HK-2 (cell line): ENCODE measurements at regions not wholly inside any gene's neighbourhood (a gene's known extent, or its start where the extent isn't known, plus 50 kb on each side); places are given as distances from the start of the nearest gene placed in this dataset.

ENCODE experiments used
- DNase-seq: peaks from one replicate; pipeline ENCODE4 v3.0.0-alpha.2; 2018; ENCODE audit not compliant: unreplicated experiment

DNA sequence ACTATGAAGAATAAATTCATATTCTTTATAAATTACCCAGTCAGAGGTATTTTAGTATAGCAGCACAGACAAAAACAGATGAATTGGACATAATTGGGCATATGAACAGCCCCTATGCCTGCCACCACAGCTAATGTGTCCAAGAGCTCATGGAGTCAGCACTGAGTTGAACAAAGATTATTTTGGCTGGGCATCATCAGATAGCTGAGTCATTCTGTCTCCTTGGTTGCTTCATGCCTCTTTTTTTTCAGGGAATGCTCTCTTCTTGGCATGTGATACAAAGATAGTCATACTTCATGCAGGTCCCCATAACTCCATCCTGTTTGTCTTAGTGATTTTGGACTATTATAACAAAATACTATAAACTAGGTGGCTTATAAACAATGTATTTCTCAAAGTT, 275.6 kb downstream of the TENT5A start:
- no peak for DNase-seq

DNA sequence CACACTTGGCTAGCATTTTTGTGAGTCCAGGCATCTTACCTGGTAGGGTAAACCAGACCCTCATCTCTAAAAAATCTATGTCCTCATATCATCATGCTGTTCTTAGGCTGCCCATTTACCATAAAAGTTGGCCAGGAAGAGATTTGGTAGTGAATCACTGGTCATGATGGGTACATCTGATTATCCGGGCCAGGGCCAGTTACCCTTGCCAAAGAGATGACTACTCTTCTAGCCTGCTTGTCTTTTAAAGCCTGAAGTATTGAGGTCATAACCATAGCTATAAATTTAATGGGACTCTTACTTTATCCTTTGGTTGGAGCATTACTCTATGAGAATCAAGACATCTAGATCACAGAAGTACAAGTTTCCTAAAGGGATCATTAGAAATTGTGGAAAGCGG, 276.8 kb downstream of the TENT5A start:
- DNase-seq = no peak

DNA sequence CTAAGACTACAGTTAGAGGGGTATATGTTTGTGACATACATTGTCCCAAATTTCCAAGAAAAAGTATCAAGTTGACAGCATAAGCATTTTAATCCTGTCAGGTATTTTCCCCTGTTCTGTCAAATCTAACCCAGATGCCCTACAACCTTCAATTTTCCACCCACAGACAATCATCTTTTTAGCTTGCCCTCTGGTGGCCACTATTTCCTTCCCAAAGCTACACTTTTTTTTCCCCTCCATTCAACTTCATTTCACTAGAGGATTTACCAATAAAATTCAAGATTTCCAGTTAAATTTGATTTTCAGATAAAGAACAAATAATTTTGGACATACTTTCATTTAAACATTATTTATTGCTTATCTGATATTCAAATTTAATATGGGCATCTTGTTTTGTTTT, 286.6 kb downstream of the TENT5A start:
- no peak for DNase-seq

DNA sequence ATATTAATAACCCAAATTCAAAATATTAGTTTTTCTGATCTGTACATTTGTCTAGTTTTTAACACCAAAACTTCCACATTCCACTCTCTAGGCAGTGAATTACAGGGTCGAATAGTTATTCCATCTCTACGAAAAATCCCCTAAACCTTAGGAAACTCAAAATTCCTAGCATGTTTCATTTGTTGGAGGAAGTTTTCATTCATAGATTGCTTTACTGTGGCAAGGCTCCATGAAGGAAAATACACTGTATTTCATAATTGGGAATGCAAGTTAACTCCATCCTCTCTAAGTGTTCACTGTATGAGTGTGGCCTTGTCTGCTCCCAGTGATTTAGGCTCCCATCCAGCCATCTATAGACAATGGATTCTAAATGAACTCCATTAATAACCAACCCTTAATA, 296.1 kb downstream of the TENT5A start:
- no peak for DNase-seq

DNA sequence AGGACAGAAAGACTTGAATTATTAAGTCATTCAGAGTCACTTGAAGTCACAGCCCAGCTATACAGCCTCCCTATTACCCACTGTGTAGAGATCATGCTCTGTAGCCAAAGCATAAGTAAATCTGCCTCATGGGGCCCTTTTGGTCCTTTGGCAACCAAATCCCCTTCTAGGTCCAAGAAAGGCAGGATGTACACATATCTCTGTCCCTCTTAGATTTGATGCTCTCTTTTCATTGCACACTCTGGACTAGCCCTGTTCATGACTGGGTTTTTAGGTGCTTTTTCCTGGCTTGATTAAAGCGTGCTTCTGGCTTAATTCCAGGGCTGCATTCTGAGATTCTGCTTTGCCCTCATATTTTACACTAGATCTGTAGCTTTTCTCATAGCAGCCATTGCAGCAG, 296.8 kb downstream of the TENT5A start:
- DNase-seq = no peak

DNA sequence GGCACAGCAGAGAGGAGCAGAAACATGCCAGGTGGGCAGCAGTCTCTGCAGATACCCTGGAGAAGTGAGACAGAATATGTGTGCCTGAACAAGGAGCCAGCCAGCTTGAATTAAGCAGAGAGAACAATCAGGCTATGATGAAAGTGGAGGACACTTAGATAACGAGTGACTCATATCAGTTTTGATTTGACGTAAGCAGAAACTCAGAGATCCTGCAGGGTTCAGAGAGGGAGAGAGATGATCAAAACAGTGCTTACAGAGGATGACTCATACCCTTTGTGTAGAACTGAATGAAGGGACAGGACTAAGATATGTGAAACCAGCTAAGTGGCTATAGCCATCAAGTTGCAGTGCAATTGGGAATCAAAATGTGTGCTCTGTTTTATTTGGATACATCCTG, 300.7 kb downstream of the TENT5A start:
- no peak for DNase-seq

DNA sequence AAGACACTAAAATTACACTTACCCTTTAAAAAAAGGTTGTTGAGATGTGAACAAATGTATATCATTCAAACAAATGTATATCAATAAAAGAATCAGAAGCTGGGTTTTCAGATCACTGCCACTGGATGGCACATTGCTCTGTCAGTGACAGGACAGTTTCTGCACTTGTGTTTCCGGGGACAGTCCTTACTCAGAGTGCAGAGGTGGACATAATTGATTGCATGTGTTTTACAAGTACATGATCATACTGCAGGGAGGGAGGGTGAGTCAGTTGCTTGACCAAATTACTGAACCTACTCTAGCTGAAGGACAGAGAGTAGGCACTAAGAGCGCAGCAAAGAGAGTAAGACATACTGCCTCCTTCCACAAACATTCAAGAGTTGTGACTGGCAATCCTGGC, 302.3 kb downstream of the TENT5A start:
- DNase-seq = no peak

DNA sequence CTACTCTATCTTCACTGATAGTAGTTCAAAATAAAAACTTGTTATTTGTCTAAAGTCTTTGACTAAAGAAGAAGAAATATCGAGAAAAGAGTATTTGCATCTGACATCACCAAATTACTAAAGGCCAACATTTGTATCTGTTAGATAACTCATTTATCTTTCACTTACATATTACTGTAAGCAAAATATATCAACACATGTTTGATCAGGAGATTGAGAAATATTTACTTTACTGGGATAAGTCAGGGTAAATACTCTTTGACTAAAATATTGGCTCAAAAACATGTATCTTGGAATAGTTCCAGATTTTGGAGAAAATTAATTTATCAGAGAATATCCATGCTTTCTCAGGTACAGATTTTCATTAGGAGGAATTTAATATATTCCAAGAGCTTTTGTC, 306.0 kb downstream of the TENT5A start:
- no peak for DNase-seq

DNA sequence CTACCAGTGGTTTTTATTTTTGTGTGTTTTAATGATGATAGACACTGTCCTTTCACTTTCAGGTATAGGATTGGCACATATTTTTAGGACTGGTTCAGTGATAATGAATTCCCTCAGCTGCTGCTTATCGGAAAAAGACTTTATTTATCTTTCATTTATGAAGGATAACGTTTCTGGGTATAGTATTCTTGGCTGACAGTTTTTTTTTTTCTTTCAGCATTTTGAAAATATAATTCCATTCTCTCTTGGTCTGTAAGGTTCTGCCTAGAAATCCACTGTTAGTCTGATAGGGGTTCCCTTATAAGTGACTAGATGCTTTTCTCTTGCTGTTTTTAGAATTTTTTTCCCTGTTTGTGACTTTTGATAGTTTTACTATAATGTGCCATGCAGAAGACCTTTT, 313.1 kb downstream of the TENT5A start:
- DNase-seq = no peak

DNA sequence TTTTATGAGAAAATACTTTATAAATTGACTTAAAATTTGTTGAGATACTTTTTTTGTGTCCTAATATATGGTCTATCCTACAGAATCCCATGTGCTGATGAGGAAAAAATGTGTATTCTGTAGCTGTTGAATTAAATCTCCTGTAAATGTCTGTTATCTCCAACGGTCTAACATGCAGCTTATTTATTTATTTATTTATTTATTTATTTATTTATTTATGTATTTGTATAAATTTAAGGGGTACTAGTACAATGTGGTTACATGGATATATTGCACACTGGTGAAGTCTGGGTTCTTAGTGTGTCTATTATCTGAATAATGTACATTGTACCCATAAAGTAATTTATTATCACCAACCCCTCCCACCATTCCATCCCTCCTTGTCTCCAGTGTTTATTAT, 315.5 kb downstream of the TENT5A start:
- no peak for DNase-seq

DNA sequence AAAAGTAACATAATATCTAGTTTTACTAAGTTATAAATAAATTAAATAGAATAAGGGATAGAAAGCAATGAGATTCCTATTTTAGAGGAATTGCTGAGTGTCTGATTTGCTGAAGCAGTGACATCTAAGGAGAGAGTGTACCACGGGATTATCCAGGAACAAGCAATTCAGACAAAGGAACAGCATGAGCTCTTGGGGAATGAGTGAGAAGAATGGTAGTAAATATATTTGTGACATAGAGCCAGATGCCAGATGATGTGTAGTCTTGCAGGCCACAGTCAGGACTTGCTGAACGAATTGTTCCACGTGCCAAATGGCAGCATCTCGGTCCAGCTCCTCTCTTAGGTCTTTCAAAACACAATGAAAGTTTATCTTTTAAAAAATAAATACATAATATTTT, 339.2 kb downstream of the TENT5A start:
- DNase-seq = no peak

DNA sequence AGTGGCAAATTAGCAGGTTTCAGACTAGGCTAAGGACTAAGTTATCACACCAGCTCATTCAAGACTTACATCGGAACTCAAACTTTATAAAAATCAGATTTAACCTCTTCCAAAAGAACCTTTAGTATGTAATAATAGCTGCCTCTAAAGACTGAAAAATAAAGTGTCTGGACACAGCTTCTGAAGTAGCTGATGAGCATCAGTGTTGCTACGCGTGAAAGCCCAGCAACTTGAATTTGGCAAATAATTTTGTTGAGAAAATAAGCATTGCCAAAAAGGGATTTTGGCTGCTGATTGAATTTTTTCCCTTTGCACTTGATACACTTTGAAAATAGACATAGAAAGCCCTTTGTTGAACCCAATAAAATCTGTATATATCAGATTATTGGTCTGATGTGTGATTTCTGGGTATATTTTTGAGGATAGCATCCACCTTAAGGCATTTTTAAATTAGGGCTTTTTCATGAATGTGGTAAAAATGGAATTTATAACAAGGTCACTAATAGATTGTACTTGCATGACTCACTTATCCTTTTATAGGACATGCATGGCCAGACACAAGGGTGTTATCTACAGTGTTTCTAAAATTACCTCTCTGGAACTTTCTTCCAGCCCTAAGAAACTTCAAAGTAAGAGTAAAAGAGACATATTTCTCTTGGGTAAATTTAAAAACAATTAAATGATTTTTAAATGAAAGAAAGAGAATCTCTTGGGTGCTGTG, 350.4 kb downstream of the TENT5A start:
- DNase-seq = no peak

DNA sequence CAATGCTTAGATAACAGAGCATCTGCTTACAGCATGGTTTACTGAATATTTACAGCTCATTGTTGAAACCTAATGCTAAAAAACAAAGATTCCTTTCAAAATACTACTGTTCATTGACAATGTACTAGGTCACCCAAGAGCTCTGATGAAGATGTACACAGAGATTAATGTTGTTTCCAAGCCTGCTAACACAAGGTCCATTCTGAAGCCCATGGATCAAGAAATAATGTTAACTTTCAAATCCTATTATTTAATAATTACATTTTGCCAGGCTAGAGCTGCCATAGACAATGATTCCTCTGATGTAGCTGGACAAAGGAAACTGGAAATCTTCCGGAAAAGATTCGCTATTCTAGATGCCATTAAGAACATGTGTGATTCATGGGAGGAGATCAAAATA, 355.6 kb downstream of the TENT5A start:
- no peak for DNase-seq

DNA sequence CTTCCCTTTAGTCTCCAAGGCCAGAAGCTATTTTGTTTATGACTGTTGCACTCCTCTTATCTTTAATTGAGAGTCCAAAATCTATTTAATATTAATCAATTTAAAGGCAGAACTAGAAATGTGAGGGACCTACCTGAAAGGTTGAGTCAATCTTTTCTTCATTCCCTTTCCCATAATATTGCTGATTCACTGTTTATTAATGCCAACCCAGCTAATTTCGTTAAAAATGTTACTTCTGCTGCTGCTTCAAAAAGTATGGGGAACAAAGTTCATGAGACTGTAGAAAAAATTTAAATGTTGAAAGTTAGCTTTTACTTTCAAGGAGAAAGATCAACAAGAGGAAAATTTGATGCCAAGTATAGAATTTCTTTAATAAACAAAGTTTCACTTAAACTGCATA, 365.3 kb downstream of the TENT5A start:
- no peak for DNase-seq

DNA sequence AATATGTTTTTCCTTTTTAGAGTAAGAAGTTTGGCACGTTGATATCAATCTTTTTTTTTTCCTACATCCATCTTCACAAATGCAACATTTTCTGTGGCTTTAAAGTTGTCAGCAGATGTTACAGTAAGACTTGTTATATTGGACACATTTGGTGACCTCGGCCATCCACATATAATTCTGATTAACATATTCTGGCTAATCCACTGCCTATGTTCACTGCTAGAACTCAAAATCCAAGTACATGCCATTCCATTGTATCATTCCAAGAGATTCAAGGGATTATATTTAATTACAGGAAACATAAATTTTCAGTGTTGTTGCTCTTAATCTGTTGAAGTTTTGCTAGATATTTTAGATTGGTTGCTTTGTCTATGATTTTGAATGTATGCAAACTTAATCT, 367.6 kb downstream of the TENT5A start:
- no peak for DNase-seq

DNA sequence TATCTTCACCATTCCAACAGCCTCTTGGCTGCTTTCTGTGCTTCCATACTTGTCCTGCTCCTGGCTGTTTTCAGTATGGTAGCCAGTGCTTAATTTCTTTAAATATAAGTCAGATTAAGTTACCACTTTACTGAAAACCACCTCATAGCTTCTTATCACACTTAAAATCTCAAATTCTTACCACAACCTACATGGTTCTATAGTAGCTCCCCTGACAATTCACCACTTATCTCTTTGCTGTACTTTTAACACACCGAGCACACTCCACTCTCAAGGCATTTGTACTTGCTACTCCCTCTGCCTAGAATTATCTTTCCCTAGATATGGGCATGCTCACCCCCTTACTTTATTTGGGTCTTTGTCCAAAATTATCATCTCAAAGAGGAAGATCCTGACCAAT, 369.0 kb downstream of the TENT5A start:
- DNase-seq = no peak

DNA sequence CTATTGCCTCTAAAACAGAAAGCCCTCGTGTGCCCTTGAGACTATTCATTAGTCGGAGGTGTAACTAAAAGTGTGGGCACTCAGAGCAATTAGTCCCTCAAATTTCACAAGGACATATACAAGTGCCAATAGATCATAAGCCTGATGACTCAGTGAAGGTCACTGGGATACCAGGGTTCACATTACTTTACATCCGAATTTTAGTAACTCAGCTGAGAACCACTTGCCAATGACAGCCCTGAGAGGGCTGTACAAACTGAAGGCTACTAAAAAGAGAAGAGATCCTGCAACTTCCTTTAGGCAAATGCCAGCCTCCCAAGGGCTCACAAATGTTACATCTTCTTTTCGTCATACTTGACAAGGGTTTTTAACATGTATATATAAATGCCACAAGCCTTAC, 369.6 kb downstream of the TENT5A start:
- no peak for DNase-seq

DNA sequence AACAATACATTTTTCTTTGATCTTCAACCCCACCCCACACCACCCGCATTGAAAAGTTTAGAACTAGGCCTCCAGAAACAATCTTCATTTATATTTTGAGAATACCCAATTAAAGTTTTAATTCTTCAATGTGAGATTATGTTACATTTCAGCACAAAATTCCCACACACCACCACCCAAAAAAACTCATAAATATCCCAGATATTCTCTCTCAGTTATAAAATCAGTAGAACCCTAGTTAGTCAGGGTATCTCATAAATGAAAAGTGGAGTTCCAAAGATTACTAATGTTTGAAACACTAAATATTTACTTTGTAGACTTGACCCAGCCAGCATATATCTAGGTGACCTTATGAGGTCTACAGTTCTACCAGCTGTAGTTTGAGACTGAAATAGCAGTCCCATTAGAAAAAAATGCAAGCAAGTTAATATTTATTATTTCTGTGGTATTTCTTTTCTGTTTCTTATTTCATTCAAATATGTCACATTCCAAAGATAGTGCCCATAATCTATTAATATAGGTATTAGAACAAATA, 371.0 kb downstream of the TENT5A start:
- DNase-seq = no peak

DNA sequence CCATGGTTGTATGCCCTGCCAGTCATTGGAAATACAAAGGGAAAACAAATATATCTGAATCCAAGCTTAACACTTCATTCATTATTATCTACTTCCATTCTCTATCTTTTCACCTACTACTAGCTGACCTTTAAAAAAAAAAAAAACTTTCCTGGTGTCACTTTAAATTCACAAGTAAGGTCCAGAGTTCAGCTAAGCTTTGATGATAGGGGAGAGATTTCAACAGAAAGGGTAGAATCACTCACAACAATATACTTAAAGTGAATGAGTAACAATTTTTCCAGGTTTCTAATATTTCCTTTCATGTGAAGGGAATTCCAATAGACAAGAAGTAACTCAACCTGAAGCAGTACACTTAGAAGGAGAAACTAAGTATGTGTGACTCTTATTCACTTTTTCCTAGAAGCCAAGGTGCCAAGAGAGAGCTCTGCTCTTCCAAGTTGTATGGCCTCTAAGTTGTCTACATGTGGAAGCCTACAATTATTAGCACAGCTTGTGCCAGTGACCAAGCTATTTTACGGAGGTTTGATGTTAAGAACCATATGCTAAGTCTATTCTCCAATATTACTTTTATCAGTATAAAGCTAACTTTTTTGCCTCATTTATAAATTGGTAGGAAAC, 371.7 kb downstream of the TENT5A start:
- DNase-seq = no peak

DNA sequence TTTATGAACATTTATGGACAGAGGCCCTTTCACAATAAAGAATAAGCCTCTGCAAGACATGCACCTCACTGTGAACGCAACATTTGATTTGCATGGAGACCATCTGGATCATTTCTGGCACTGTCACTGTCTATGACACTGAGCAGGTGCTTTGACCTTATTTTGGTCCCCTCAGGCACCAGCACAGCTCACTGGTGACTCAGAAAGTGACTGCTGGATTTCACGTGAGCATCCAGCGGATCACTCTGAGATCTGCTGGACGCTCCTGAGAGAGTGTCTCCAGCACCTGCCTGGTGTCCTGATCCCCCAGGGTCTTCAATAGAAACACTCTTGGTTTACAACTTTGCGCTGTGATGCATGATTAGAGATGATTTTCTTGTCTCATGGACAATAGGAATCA, 375.7 kb downstream of the TENT5A start:
- no peak for DNase-seq

DNA sequence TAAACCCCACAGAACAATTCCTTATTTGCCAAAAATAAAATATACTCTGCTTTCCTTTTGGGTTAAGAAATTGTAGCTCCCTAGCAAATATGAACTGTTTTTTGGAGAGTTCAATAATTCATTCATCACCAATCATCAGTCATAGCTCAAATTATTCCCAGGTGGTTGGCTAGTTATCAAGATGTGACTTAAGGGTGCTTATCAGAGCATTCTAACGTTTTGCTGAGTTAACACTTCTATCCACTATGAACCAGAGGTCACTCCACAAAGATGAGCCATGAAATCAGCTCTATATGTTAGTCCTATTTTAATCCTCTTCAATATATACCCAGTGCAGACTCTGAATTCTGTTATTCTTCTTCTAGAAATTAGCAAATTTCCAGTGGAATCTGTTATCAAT, 379.1 kb downstream of the TENT5A start:
- no peak for DNase-seq

DNA sequence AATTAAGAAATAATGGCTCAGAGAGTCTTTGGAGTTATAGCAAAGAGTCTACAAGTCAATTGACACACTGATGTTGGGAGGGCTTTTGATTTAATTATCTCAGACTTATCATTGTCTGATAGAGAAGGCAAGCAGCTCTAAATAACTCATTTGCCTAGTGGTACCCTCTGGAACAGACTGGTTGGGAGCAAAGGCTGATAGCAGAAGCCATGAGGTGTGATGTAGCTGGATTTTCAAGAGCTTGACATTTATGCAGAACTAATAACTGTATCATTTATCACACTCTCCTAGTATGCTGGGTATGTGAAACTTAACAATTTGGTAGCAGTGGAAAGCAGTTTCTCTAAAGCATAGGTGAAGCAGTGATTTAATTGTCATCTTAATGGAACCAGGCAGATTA, 380.6 kb downstream of the TENT5A start:
- DNase-seq = no peak

DNA sequence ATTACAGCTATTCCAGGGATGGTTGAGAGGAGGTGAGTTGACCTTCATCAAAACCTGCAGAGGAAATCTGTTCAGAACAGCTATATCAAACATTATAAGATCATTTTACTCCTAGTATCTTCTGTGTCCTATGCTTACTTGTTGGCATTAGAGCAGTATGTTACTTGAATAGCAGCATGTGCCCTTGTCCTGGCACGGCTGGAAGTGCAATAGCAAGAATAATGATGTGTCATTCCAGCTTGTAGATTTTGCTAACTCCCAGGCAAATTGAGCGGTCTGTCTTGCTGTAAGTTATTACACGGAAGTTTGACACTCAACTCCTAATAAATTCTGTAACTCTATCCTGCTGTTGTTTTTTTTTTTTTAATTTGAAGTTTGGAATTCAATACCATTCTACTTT, 385.5 kb downstream of the TENT5A start:
- DNase-seq = no peak

DNA sequence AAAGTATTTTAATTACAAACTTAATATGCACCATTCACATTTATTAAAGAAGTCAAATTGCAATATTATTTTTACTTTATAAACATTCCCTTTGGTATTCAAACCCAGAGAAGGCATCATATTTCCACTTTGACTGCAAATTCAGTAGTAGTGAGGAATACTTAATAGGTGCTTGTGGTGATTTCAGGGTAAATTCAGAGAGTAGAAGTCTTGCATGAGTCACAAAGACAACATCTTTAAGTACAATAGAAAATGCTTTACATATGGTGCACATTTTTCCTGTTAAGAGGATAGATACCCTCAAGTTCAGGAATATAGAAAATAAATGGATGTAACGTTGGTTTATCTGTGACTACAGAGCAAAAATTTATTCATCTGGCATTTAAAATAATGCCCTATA, 390.2 kb downstream of the TENT5A start:
- no peak for DNase-seq
